ENCODE measurements at regions not wholly inside any gene's neighbourhood (a gene's known extent, or its start where the extent isn't known, plus 50 kb on each side); places are given as distances from the start of the nearest gene placed in this dataset.

DNA sequence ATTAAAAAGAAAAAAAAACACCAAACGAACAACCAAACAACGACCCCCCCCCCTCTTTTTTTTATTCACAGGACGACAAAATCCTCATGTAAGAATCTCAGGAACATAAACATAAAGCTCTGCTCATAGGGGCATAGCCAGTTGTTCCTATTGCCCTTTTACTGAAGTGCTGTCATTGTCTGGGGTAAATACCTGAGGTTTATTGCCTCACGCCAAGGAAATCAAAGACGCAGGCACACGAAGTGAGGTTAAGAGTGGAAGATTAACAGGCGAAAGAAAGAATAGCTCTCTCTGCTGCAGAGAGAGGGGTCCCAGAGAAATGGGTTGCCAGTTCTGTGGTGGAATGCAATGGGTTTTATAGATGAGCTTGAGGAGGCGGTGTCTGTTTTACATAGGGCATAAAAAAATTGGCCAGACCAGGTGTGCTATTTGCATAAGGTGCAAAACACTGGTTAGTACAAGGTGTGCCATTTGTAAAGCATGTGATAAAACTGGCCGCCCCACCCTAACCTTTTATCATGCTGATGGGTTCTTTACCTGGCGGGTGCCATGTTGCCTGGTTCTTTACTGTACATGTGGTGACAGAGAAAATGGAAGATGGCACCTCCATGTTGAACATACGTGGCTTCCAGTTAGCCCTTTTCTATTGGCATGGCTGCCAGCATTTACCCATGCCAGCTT lies 257.6 kb upstream of the ZPLD1 start (continued):
- TF ChIP-seq, protein P1, sequence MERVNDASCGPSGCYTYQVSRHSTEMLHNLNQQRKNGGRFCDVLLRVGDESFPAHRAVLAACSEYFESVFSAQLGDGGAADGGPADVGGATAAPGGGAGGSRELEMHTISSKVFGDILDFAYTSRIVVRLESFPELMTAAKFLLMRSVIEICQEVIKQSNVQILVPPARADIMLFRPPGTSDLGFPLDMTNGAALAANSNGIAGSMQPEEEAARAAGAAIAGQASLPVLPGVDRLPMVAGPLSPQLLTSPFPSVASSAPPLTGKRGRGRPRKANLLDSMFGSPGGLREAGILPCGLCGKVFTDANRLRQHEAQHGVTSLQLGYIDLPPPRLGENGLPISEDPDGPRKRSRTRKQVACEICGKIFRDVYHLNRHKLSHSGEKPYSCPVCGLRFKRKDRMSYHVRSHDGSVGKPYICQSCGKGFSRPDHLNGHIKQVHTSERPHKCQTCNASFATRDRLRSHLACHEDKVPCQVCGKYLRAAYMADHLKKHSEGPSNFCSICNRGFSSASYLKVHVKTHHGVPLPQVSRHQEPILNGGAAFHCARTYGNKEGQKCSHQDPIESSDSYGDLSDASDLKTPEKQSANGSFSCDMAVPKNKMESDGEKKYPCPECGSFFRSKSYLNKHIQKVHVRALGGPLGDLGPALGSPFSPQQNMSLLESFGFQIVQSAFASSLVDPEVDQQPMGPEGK (tag by site-specific recombination; IDR thresholded peaks at IDR 0.05): no peak
- TF ChIP-seq, protein P2, sequence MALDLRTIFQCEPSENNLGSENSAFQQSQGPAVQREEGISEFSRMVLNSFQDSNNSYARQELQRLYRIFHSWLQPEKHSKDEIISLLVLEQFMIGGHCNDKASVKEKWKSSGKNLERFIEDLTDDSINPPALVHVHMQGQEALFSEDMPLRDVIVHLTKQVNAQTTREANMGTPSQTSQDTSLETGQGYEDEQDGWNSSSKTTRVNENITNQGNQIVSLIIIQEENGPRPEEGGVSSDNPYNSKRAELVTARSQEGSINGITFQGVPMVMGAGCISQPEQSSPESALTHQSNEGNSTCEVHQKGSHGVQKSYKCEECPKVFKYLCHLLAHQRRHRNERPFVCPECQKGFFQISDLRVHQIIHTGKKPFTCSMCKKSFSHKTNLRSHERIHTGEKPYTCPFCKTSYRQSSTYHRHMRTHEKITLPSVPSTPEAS (tag by site-specific recombination; IDR thresholded peaks at IDR 0.05): no peak
- TF ChIP-seq ZNF776 (tag by site-specific recombination; IDR thresholded peaks at IDR 0.05; ENCODE audit: borderline replicate concordance) (no peak), ZNF561 (tag by site-specific recombination; IDR thresholded peaks at IDR 0.05; ENCODE audit: borderline replicate concordance) (no peak), SP7 (tag by site-specific recombination; IDR thresholded peaks at IDR 0.05) (no peak), ZNF658 (tag by site-specific recombination; IDR thresholded peaks at IDR 0.05) (no peak), BCL11B (tag by site-specific recombination; IDR thresholded peaks at IDR 0.05; ENCODE audit: low read depth) (no peak), REPIN1 (tag by site-specific recombination; IDR thresholded peaks at IDR 0.05; ENCODE audit: low read depth) (no peak), TCF7L2 (IDR thresholded peaks at IDR 0.05; ENCODE audit: borderline replicate concordance, low read depth, low read length) (no peak), KLF16 (tag by site-specific recombination; IDR thresholded peaks at IDR 0.05) (no peak), ZNF223 (tag by site-specific recombination; IDR thresholded peaks at IDR 0.05) (no peak), ZNF248 (tag by site-specific recombination; IDR thresholded peaks at IDR 0.05) (no peak), ZNF335 (tag by site-specific recombination; conservative IDR thresholded peaks at IDR 0.05) (no peak)

- no peak overlapping the region for H3K27ac ChIP-seq (ENCODE audit: extremely low read depth, low read depth, low read length)
- H3K4me1 ChIP-seq (ENCODE audit: control insufficient read depth, insufficient read depth, low read length): peaks cover 17% of the 10 kb centered on the region
- H3K4me3 ChIP-seq (ENCODE audit: low read depth, low read length): no peak overlapping the region
- ChIA-PET POLR2A (no interaction called here), CTCF (interaction anchor here (1.0 kb wide), 1 partner anchor 25 kb away, joined by 3 read pairs; no protein-coding TSS in a partner anchor)
- TF ChIP-seq ZNF426 (tag by site-specific recombination; IDR thresholded peaks at IDR 0.05) (no peak), ZNF121 (tag by site-specific recombination; IDR thresholded peaks at IDR 0.05) (no peak), ZNF211 (tag by site-specific recombination; IDR thresholded peaks at IDR 0.05; ENCODE audit: low read depth) (no peak), ZNF280D (tag by site-specific recombination; IDR thresholded peaks at IDR 0.05) (no peak), AEBP2 (tag by site-specific recombination; IDR thresholded peaks at IDR 0.05; ENCODE audit: borderline replicate concordance) (no peak), TRIM28 (IDR thresholded peaks at IDR 0.05; ENCODE audit: borderline replicate concordance, low read length) (no peak), ZNF626 (tag by site-specific recombination; IDR thresholded peaks at IDR 0.05) (no peak), ZNF664 (tag by site-specific recombination; IDR thresholded peaks at IDR 0.05) (no peak), ZNF354C (tag by site-specific recombination; IDR thresholded peaks at IDR 0.05; ENCODE audit: borderline replicate concordance, low read depth) (no peak), ZNF184 (tag by site-specific recombination; IDR thresholded peaks at IDR 0.05) (no peak), ZNF621 (tag by site-specific recombination; IDR thresholded peaks at IDR 0.05) (no peak), ZNF335 (tag by site-specific recombination; conservative IDR thresholded peaks at IDR 0.05) (no peak), SP7 (tag by site-specific recombination; IDR thresholded peaks at IDR 0.05) (no peak)
- TF ChIP-seq, protein P3, sequence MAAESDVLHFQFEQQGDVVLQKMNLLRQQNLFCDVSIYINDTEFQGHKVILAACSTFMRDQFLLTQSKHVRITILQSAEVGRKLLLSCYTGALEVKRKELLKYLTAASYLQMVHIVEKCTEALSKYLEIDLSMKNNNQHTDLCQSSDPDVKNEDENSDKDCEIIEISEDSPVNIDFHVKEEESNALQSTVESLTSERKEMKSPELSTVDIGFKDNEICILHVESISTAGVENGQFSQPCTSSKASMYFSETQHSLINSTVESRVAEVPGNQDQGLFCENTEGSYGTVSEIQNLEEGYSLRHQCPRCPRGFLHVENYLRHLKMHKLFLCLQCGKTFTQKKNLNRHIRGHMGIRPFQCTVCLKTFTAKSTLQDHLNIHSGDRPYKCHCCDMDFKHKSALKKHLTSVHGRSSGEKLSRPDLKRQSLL (tag by site-specific recombination; IDR thresholded peaks at IDR 0.05): no peak
- H3K9me3 ChIP-seq (ENCODE audit: control insufficient read depth, insufficient read depth, low read depth, low read length): no peaks in the 10 kb centered on the region
- no peaks in the 10 kb centered on the region for H3K36me3 ChIP-seq (ENCODE audit: control insufficient read depth in 2 of 2, insufficient read depth in 1 of 2, low read length in 2 of 2)
Observed at GRCh38 chr3:102178817-102179216, 256.0 kb upstream of the ZPLD1 start.

Measured in HEK293 (cell line).